Adrenal gland (tissue), 9 donors: ENCODE measurements at regions not wholly inside any gene's neighbourhood (a gene's known extent, or its start where the extent isn't known, plus 50 kb on each side); places are given as distances from the start of the nearest gene placed in this dataset.

Experiments
- DNase-seq, 7 donors: peaks; one replicate each; pipeline ENCODE4 v3.0.0-alpha.2; 2019 to 2020
- H3K27ac ChIP-seq, 5 donors: fragments of 200-600 bp; sonication (generic) in 4 of 5; 1 replicate in 3 of 5; 2 replicates in 2 of 5; pipeline versions ENCODE4 v1.5.1 to v1.8.0; 2016 to 2020; ENCODE audit warnings: mild to moderate bottlenecking in 1 of 5
- H3K27me3 ChIP-seq: fragments of 200-600 bp; 2 replicates; pipeline ENCODE4 v1.8.0; 2021
- H3K36me3 ChIP-seq, 2 donors: fragments of 200-600 bp; replicated peaks in 1 of 2; 1 replicate in 1 of 2; 2 replicates in 1 of 2; pipeline versions ENCODE4 v1.5.1 to v1.8.0; 2018 to 2022
- H3K4me1 ChIP-seq, 2 donors: fragments of 200-600 bp; replicated peaks in 1 of 2; 1 replicate in 1 of 2; 2 replicates in 1 of 2; pipeline versions ENCODE4 v1.5.1 to v1.8.0; 2018 to 2021
- H3K4me3 ChIP-seq, 4 donors: fragments of 200-600 bp; sonication (generic) in 3 of 4; one replicate each; pipeline ENCODE4 v1.5.1; 2016 to 2018
- H3K9me3 ChIP-seq, 3 donors: fragments of 200-600 bp; sonication (generic) in 1 of 3; replicated peaks in 1 of 3; 1 replicate in 2 of 3; 2 replicates in 1 of 3; pipeline versions ENCODE4 v1.5.1 to v1.8.0; 2016 to 2021
- CTCF ChIP-seq, 6 experiments: fragments of 450-650 bp in 4 of 6; fragments of 200-600 bp in 2 of 6; sonication (generic) in 1 of 6; IDR thresholded peaks; 1 replicate in 5 of 6; 2 replicates in 1 of 6; pipeline versions ENCODE4 v1.5.1 to v1.8.0; 2016 to 2021; ENCODE audit warnings: antibody characterized with exemption in 6 of 6, mild to moderate bottlenecking in 2 of 6, moderate library complexity in 1 of 6
- POLR2A ChIP-seq, 2 donors: fragments of 450-650 bp; IDR thresholded peaks; one replicate each; pipeline ENCODE4 v1.6.1; 2017; ENCODE audit warnings: antibody characterized with exemption in 2 of 2, mild to moderate bottlenecking in 2 of 2, moderate library complexity in 1 of 2
- WGBS, 4 donors: extraction: QIAGEN DNeasy Blood & Tissue Kit in 2 of 4; methylation state at CpG; one replicate each; pipeline versions ENCODE4 v1.1.5 to v1.1.7; 2013 to 2017; 5-methylcytosine and 5-hydroxymethylcytosine counted together
- intact Hi-C, 2 donors: fragments of 100-400 bp; cut with DNase I; formaldehyde crosslinking; loops; one replicate each; pipeline versions ENCODE4 v1.14.1 to v1.15.0; 2022 to 2023
- donor health status: healthy with polysubstance abuse.
- donor health status: Bipolar disorder and iron deficiency.
- donor health status: DM: yes; HTN: yes; CAD: no.
- donor health status: DM: no; HTN: no; CAD: no.
- donor health status: DM: no; HTN: no; CAD: no.

GRCh38 chr1:186615332-186615731 lies 64.9 kb downstream of the PTGS2 start:
- no peaks in the 10 kb centered on the region for H3K4me1 ChIP-seq
- H3K9me3 ChIP-seq, result no peaks in the 10 kb centered on the region
- no peak overlapping the region for H3K27ac ChIP-seq
- no peak for DNase-seq
- no peak overlapping the region for H3K4me3 ChIP-seq
- no peaks in the 10 kb centered on the region for H3K27me3 ChIP-seq
- no peaks in the 10 kb centered on the region for H3K36me3 ChIP-seq
- intact Hi-C loops, result no loop called here
- TF ChIP-seq POLR2A (IDR thresholded peaks at IDR 0.05) (no peak), CTCF (IDR thresholded peaks at IDR 0.05) (no peak)
- WGBS, 4 donors, result 52 to 66% (median 54%) methylated on average over 4 of the region's 4 CpGs

GRCh38 chr1:186611156-186611555 lies 69.1 kb downstream of the PTGS2 start:
- WGBS, 4 donors, result 79 to 89% (median 85%) methylated on average over 3 of the region's 3 CpGs
- Histone ChIP-seq H3K36me3 (no peaks in the 10 kb centered on the region), H3K9me3 (no peaks in the 10 kb centered on the region), H3K4me3 (no peak overlapping the region), H3K4me1 (no peaks in the 10 kb centered on the region), H3K27ac (no peak overlapping the region), H3K27me3 (no peaks in the 10 kb centered on the region)
- no peak for TF ChIP-seq POLR2A (IDR thresholded peaks at IDR 0.05)
- no peak for TF ChIP-seq CTCF (IDR thresholded peaks at IDR 0.05)
- DNase-seq, result no peak
- intact Hi-C loops, result no loop called here

GRCh38 chr1:186609183-186609582 lies 71.0 kb downstream of the PTGS2 start:
- Histone ChIP-seq H3K27me3 (no peaks in the 10 kb centered on the region), H3K4me1 (no peaks in the 10 kb centered on the region), H3K9me3 (no peaks in the 10 kb centered on the region), H3K36me3 (no peaks in the 10 kb centered on the region), H3K27ac (no peak overlapping the region), H3K4me3 (no peak overlapping the region)
- DNase-seq, result no peak
- TF ChIP-seq CTCF (IDR thresholded peaks at IDR 0.05) (no peak), POLR2A (IDR thresholded peaks at IDR 0.05) (no peak)
- intact Hi-C loops, result no loop called here

- Histone ChIP-seq H3K4me3 (no peak overlapping the region), H3K4me1 (no peaks in the 10 kb centered on the region), H3K36me3 (no peaks in the 10 kb centered on the region), H3K27me3 (no peaks in the 10 kb centered on the region), H3K27ac (no peak overlapping the region), H3K9me3 (no peaks in the 10 kb centered on the region)
- intact Hi-C loops, result no loop called here
- DNase-seq, result peak in 5 of 7 donors; percentile 8 to 31 (median 18)
- WGBS, 4 donors, result 30 to 46% (median 36%) methylated on average over 4 of the region's 4 CpGs
- peak in 4 of 6 experiments; percentile 41 to 48 (median 44) for TF ChIP-seq CTCF (IDR thresholded peaks at IDR 0.05)
- TF ChIP-seq POLR2A (IDR thresholded peaks at IDR 0.05), result no peak
These were observed 74.4 kb downstream of the PTGS2 start for GRCh38 chr1:186605762-186606350.
